GM23338 (cell line): ENCODE measurements at regions not wholly inside any gene's neighbourhood (a gene's known extent, or its start where the extent isn't known, plus 50 kb on each side); places are given as distances from the start of the nearest gene placed in this dataset.

ENCODE experiments used
- CTCF ChIP-seq, 2 experiments: fragments of 200-600 bp in 1 of 2; sonication (generic) in 1 of 2; conservative IDR thresholded peaks; 2 replicates each; pipeline versions ENCODE4 v1.5.1 to v1.6.1; 2016 to 2017; ENCODE audit warnings: antibody characterized with exemption in 2 of 2, low read depth in 2 of 2, mild to moderate bottlenecking in 2 of 2, moderate library complexity in 1 of 2
- REST ChIP-seq: IDR thresholded peaks from one replicate; pipeline ENCODE4 v1.6.1; 2018; ENCODE audit warnings: antibody characterized with exemption; ENCODE audit not compliant: unreplicated experiment

- TF ChIP-seq REST (no peak), CTCF (conservative IDR thresholded peaks at IDR 0.05; ENCODE audit: low read depth in 2 of 2) (no peak)
Observed at GRCh38 chr15:54836052-54836795, 360.5 kb downstream of the RSL24D1 start.
